ENCODE measurements at regions not wholly inside any gene's neighbourhood (a gene's known extent, or its start where the extent isn't known, plus 50 kb on each side); places are given as distances from the start of the nearest gene placed in this dataset.

- no peak for DNase-seq (ENCODE audit: low read depth)
Observed at GRCh38 chr15:31892513-31892912, 137.8 kb upstream of the CHRNA7 start.

GRCh38 chr15:31893780-31894179 lies 136.5 kb upstream of the CHRNA7 start:
- no peak for DNase-seq (ENCODE audit: low read depth)

- DNase-seq (ENCODE audit: low read depth): no peak
Observed at GRCh38 chr15:31897746-31898145, 132.6 kb upstream of the CHRNA7 start.

GRCh38 chr15:31901501-31901900 lies 128.8 kb upstream of the CHRNA7 start:
- DNase-seq (ENCODE audit: low read depth): no peak

- no peak for DNase-seq (ENCODE audit: low read depth)
Observed at GRCh38 chr15:31905054-31905453, 125.3 kb upstream of the CHRNA7 start.

- no peak for DNase-seq (ENCODE audit: low read depth)
Observed at GRCh38 chr15:31925541-31925940, 104.8 kb upstream of the CHRNA7 start.

GRCh38 chr15:31930967-31931366 lies 99.3 kb upstream of the CHRNA7 start:
- no peak for DNase-seq (ENCODE audit: low read depth)

GRCh38 chr15:31932576-31932975 lies 97.7 kb upstream of the CHRNA7 start:
- DNase-seq (ENCODE audit: low read depth): no peak

GRCh38 chr15:31934821-31935220 lies 95.5 kb upstream of the CHRNA7 start:
- peak; percentile 15 for DNase-seq (ENCODE audit: low read depth)

GRCh38 chr15:31953478-31953877 lies 76.8 kb upstream of the CHRNA7 start:
- DNase-seq (ENCODE audit: low read depth): no peak

- no peak for DNase-seq (ENCODE audit: low read depth)
Observed at GRCh38 chr15:31954374-31955172, 75.7 kb upstream of the CHRNA7 start.

GRCh38 chr15:31955734-31956133 lies 74.6 kb upstream of the CHRNA7 start:
- DNase-seq (ENCODE audit: low read depth): no peak

GRCh38 chr15:31957581-31957980 lies 72.7 kb upstream of the CHRNA7 start:
- DNase-seq (ENCODE audit: low read depth): no peak

GRCh38 chr15:31964586-31965307 lies 65.6 kb upstream of the CHRNA7 start:
- DNase-seq (ENCODE audit: low read depth): no peak

- DNase-seq (ENCODE audit: low read depth): no peak
Observed at GRCh38 chr15:31970007-31970406, 60.3 kb upstream of the CHRNA7 start.

- no peak for DNase-seq (ENCODE audit: low read depth)
Observed at GRCh38 chr15:31973197-31973596, 57.1 kb upstream of the CHRNA7 start.

- DNase-seq (ENCODE audit: low read depth): no peak
Observed at GRCh38 chr15:31974154-31974794, 56.0 kb upstream of the CHRNA7 start.

- no peak for DNase-seq (ENCODE audit: low read depth)
Observed at GRCh38 chr15:31974855-31975829, 55.2 kb upstream of the CHRNA7 start.

GRCh38 chr15:31975830-31976229 lies 54.5 kb upstream of the CHRNA7 start:
- no peak for DNase-seq (ENCODE audit: low read depth)

GRCh38 chr15:31977138-31977537 lies 53.2 kb upstream of the CHRNA7 start:
- no peak for DNase-seq (ENCODE audit: low read depth)

GRCh38 chr15:31977812-31978661 lies 52.3 kb upstream of the CHRNA7 start:
- DNase-seq (ENCODE audit: low read depth): no peak

Measured in non-pigmented ciliary epithelial cell (primary cell).